Erythroblast (primary cell): ENCODE measurements at regions not wholly inside any gene's neighbourhood (a gene's known extent, or its start where the extent isn't known, plus 50 kb on each side); places are given as distances from the start of the nearest gene placed in this dataset.

Source experiments
- DNase-seq, 2 experiments: peaks; one replicate each; lab custom pipeline; 2025; lab: John Stamatoyannopoulos, UW
- GATA1 ChIP-seq: IDR thresholded peaks from 2 replicates; pipeline ENCODE4 v1.6.1; 2011; ENCODE audit warnings: low read depth, mild to moderate bottlenecking, control low read depth, low read length, moderate library complexity
- POLR2A ChIP-seq: IDR thresholded peaks from 2 replicates; pipeline ENCODE4 v1.6.1; 2011; ENCODE audit warnings: mild to moderate bottlenecking, low read length

GRCh38 chr17:71878998-71879397, 241.8 kb upstream of the SOX9 start:
- TF ChIP-seq POLR2A (no peak), GATA1 (no peak)
- no peak for DNase-seq

- DNase-seq = no peak
- TF ChIP-seq POLR2A = no peak
- no peak for TF ChIP-seq GATA1
These were observed 239.8 kb upstream of the SOX9 start for GRCh38 chr17:71881041-71881440.

- DNase-seq = no peak
- no peak for TF ChIP-seq POLR2A
- TF ChIP-seq GATA1 = no peak
These were observed 239.2 kb upstream of the SOX9 start for GRCh38 chr17:71881581-71881980.

GRCh38 chr17:71883258-71883657, 237.6 kb upstream of the SOX9 start:
- TF ChIP-seq GATA1 = no peak
- no peak for TF ChIP-seq POLR2A
- DNase-seq = no peak

GRCh38 chr17:71883845-71884244, 237.0 kb upstream of the SOX9 start:
- no peak for TF ChIP-seq POLR2A
- TF ChIP-seq GATA1 = no peak
- DNase-seq = no peak

GRCh38 chr17:71885662-71886061, 235.2 kb upstream of the SOX9 start:
- no peak for DNase-seq
- no peak for TF ChIP-seq GATA1
- no peak for TF ChIP-seq POLR2A

GRCh38 chr17:71899317-71899716, 221.5 kb upstream of the SOX9 start:
- no peak for DNase-seq
- TF ChIP-seq POLR2A (no peak), GATA1 (no peak)

GRCh38 chr17:71900621-71901229, 220.1 kb upstream of the SOX9 start:
- no peak for DNase-seq
- no peak for TF ChIP-seq POLR2A
- no peak for TF ChIP-seq GATA1

- no peak for TF ChIP-seq POLR2A
- TF ChIP-seq GATA1 = no peak
- DNase-seq = no peak
These were observed 217.8 kb upstream of the SOX9 start for GRCh38 chr17:71902894-71903506.

- no peak for TF ChIP-seq GATA1
- no peak for TF ChIP-seq POLR2A
- DNase-seq = no peak
These were observed 215.3 kb upstream of the SOX9 start for GRCh38 chr17:71905376-71906031.

GRCh38 chr17:71909155-71909554, 211.7 kb upstream of the SOX9 start:
- no peak for DNase-seq
- no peak for TF ChIP-seq GATA1
- TF ChIP-seq POLR2A = no peak

- TF ChIP-seq POLR2A = no peak
- no peak for TF ChIP-seq GATA1
- DNase-seq = no peak
These were observed 210.8 kb upstream of the SOX9 start for GRCh38 chr17:71910002-71910401.

GRCh38 chr17:71914042-71914441, 206.8 kb upstream of the SOX9 start:
- no peak for DNase-seq
- TF ChIP-seq GATA1 = no peak
- no peak for TF ChIP-seq POLR2A

- no peak for TF ChIP-seq POLR2A
- TF ChIP-seq GATA1 = no peak
- no peak for DNase-seq
These were observed 206.0 kb upstream of the SOX9 start for GRCh38 chr17:71914812-71915211.
